Hepatocyte (in vitro differentiated cells): ENCODE measurements at regions not wholly inside any gene's neighbourhood (a gene's known extent, or its start where the extent isn't known, plus 50 kb on each side); places are given as distances from the start of the nearest gene placed in this dataset.
"Not testable (repeated sequence)": the region's sequence is repeated elsewhere in the genome, so short reads cannot be mapped to it uniquely, and the experiment has no call there.

Experiments used
- DNase-seq: peaks from one replicate; pipeline ENCODE4 v3.0.0-alpha.2; 2016; ENCODE audit warnings: low spot score
- H2AFZ ChIP-seq: fragments of 200-600 bp; sonication (generic); 2 replicates; pipeline ENCODE4 v1.6.0; 2016; ENCODE audit warnings: antibody characterized with exemption, mild to moderate bottlenecking
- H3K27ac ChIP-seq: fragments of 200-600 bp; sonication (generic); 2 replicates; pipeline ENCODE4 v1.5.1; 2016; ENCODE audit warnings: mild to moderate bottlenecking
- H3K27me3 ChIP-seq: fragments of 200-600 bp; sonication (generic); 2 replicates; pipeline ENCODE4 v1.6.1; 2016
- H3K36me3 ChIP-seq: fragments of 200-600 bp; sonication (generic); replicated peaks from 2 replicates; pipeline ENCODE4 v1.5.1; 2016; ENCODE audit warnings: low read depth; ENCODE audit not compliant: insufficient read depth
- H3K4me1 ChIP-seq: fragments of 200-600 bp; sonication (generic); 2 replicates; pipeline ENCODE4 v1.5.1; 2016; ENCODE audit warnings: mild to moderate bottlenecking, moderate library complexity; ENCODE audit not compliant: insufficient read depth
- H3K4me2 ChIP-seq: fragments of 200-600 bp; sonication (generic); 2 replicates; pipeline ENCODE4 v1.6.0; 2016
- H3K4me3 ChIP-seq: fragments of 200-600 bp; sonication (generic); 2 replicates; pipeline ENCODE4 v1.5.1; 2016; ENCODE audit warnings: mild to moderate bottlenecking
- H3K79me2 ChIP-seq: fragments of 200-600 bp; sonication (generic); 2 replicates; pipeline ENCODE4 v1.6.0; 2017; ENCODE audit warnings: mild to moderate bottlenecking
- H3K9me2 ChIP-seq: fragments of 200-600 bp; sonication (generic); replicated peaks from 2 replicates; pipeline ENCODE4 v1.6.0; 2017; ENCODE audit warnings: mild to moderate bottlenecking; ENCODE audit not compliant: insufficient read depth
- H3K9me3 ChIP-seq: fragments of 200-600 bp; sonication (generic); 2 replicates; pipeline ENCODE4 v1.5.1; 2016; ENCODE audit warnings: low read depth, mild to moderate bottlenecking
- H4K20me1 ChIP-seq: fragments of 200-600 bp; sonication (generic); 2 replicates; pipeline ENCODE4 v1.6.0; 2016; ENCODE audit warnings: mild to moderate bottlenecking; ENCODE audit not compliant: insufficient read depth, poor library complexity, severe bottlenecking
- CTCF ChIP-seq: fragments of 200-600 bp; sonication (generic); IDR thresholded peaks from 2 replicates; pipeline ENCODE4 v1.5.1; 2016; ENCODE audit warnings: antibody characterized with exemption, mild to moderate bottlenecking; ENCODE audit not compliant: poor library complexity
- EZH2 ChIP-seq: fragments of 200-600 bp; sonication (generic); IDR thresholded peaks from 2 replicates; pipeline ENCODE4 v1.6.1; 2016; ENCODE audit warnings: antibody characterized with exemption, mild to moderate bottlenecking, borderline replicate concordance
- EZH2phosphoT487 ChIP-seq: fragments of 200-600 bp; sonication (generic); IDR thresholded peaks from one replicate; pipeline ENCODE4 v1.6.1; 2018; ENCODE audit warnings: antibody characterized with exemption, mild to moderate bottlenecking, low read depth, moderate library complexity; ENCODE audit not compliant: unreplicated experiment, severe bottlenecking
- WGBS: methylation state at CpG from one replicate; pipeline ENCODE4 v1.1.6; 2016; ENCODE audit warnings: low lambda C conversion rate; ENCODE audit errors: missing lambda C conversion rate; 5-methylcytosine and 5-hydroxymethylcytosine counted together

- no peak for TF ChIP-seq EZH2
- TF ChIP-seq EZH2phosphoT487, result no peak
- no peak for TF ChIP-seq CTCF
These were observed 200.8 kb downstream of the HUNK start for GRCh38 chr21:32073593-32073992.

GRCh38 chr21:32073190-32073589 lies 200.4 kb downstream of the HUNK start:
- no peak for TF ChIP-seq EZH2
- TF ChIP-seq CTCF, result no peak
- TF ChIP-seq EZH2phosphoT487, result no peak

More at GRCh38 chr21:32073593-32073992, 200.8 kb downstream of the HUNK start:
- DNase-seq, result no peak
- H3K9me2 ChIP-seq, result no peaks in the 10 kb centered on the region
- H3K9me3 ChIP-seq, result no peaks in the 10 kb centered on the region
- no peak overlapping the region for H3K27ac ChIP-seq
- peaks cover 8% of the 10 kb centered on the region for H3K4me1 ChIP-seq
- no peaks in the 10 kb centered on the region for H3K27me3 ChIP-seq
- H2AFZ ChIP-seq, result no peak overlapping the region
- WGBS, result 94% methylated on average over 6 of the region's 6 CpGs
- no peak overlapping the region for H3K4me2 ChIP-seq
- H3K4me3 ChIP-seq, result no peak overlapping the region
- no peaks in the 10 kb centered on the region for H4K20me1 ChIP-seq
- no peaks in the 10 kb centered on the region for H3K36me3 ChIP-seq
- no peaks in the 10 kb centered on the region for H3K79me2 ChIP-seq

GRCh38 chr21:32071620-32072019 lies 198.8 kb downstream of the HUNK start:
- not testable (repeated sequence) for H4K20me1 ChIP-seq, H3K4me3 ChIP-seq, H3K79me2 ChIP-seq, DNase-seq, H3K4me1 ChIP-seq, H3K36me3 ChIP-seq, H3K27me3 ChIP-seq, H3K9me3 ChIP-seq, H2AFZ ChIP-seq, H3K27ac ChIP-seq, H3K4me2 ChIP-seq, H3K9me2 ChIP-seq
- WGBS, result 65% methylated on average over 2 of the region's 2 CpGs

More at GRCh38 chr21:32073190-32073589, 200.4 kb downstream of the HUNK start:
- H3K27me3 ChIP-seq, result no peaks in the 10 kb centered on the region
- no peak for DNase-seq
- no peak overlapping the region for H2AFZ ChIP-seq
- no peaks in the 10 kb centered on the region for H3K9me3 ChIP-seq
- no peak overlapping the region for H3K4me3 ChIP-seq
- H3K79me2 ChIP-seq, result no peaks in the 10 kb centered on the region
- no peaks in the 10 kb centered on the region for H3K36me3 ChIP-seq
- H3K4me2 ChIP-seq, result no peak overlapping the region
- H4K20me1 ChIP-seq, result no peaks in the 10 kb centered on the region
- H3K4me1 ChIP-seq, result peaks cover 8% of the 10 kb centered on the region
- WGBS, result 96% methylated on average over 6 of the region's 6 CpGs
- no peaks in the 10 kb centered on the region for H3K9me2 ChIP-seq
- no peak overlapping the region for H3K27ac ChIP-seq

GRCh38 chr21:32070676-32071330 lies 198.0 kb downstream of the HUNK start:
- H3K9me3 ChIP-seq, result no peaks in the 10 kb centered on the region
- no peaks in the 10 kb centered on the region for H3K79me2 ChIP-seq
- no peak overlapping the region for H3K4me3 ChIP-seq
- TF ChIP-seq EZH2phosphoT487 (no peak), CTCF (no peak)
- no peak overlapping the region for H3K4me2 ChIP-seq
- DNase-seq, result peak; percentile 26
- H3K4me1 ChIP-seq, result peaks cover 8% of the 10 kb centered on the region
- 51% methylated on average over 10 of the region's 10 CpGs for WGBS
- H4K20me1 ChIP-seq, result no peaks in the 10 kb centered on the region
- H3K27me3 ChIP-seq, result no peaks in the 10 kb centered on the region
- no peaks in the 10 kb centered on the region for H3K36me3 ChIP-seq
- H3K27ac ChIP-seq, result peak overlapping the region; percentile 46
- no peak overlapping the region for H2AFZ ChIP-seq
- H3K9me2 ChIP-seq, result no peaks in the 10 kb centered on the region
